ENCODE measurements at regions not wholly inside any gene's neighbourhood (a gene's known extent, or its start where the extent isn't known, plus 50 kb on each side); places are given as distances from the start of the nearest gene placed in this dataset.
"Not testable (repeated sequence)": the region's sequence is repeated elsewhere in the genome, so short reads cannot be mapped to it uniquely, and the experiment has no call there.

DNA sequence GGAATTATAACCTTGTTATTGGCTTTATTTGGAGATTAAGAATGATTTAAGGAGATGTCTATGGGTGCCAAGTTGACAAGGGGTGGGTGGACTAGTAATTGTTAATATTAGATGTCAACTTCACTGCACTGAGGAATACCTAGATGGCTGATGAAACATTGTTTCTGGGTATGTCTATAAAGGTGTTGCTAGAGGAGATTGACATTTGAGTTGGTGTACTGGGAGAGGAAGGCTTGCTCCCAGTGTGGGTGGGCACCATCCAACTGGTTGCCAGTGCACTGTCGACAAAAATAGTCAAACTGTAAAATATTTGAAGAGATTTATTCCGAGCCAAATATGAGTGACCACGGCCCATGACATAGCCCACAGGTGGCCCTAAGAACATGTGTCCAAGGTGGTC lies 378.8 kb downstream of the NDFIP2 start:
- DNase-seq: no peak

DNA sequence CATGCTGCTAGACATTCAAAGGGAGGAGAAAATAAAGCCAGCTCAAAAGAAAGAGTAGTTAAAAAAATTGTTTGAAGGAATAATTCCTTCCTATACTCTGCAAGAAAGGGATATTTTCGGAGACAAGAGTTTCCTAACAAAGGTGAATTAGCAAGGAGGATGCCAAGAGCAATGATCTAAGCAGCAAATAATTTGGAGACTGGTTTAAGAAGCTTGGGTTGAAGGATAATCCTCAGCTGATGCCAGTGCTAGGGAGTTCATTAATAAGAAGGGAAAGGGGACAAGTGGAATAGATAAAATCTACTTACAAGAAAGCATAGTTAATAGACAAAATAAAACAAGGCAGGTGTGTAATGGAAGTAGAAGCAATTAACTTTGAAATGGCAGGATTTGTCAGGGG lies 372.3 kb downstream of the NDFIP2 start:
- DNase-seq: no peak

DNA sequence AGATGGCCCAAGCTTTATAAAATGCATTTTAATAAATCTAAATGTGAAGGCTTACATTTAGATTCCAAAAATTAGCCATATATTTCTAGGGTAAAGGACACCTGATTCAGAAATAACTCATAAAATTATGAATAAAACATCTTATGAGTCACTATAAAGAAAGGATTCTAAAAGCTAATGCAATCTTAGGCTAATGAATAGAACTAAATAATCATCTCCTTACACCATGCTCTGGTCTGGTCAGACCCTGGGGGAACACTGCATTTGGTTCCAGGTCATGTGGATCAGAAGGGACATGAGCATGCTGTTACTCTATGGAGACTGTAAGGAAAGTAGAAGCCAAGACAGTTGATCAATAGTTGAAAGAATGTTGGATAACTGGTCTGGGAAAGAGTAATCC lies 370.4 kb downstream of the NDFIP2 start:
- no peak for DNase-seq

DNA sequence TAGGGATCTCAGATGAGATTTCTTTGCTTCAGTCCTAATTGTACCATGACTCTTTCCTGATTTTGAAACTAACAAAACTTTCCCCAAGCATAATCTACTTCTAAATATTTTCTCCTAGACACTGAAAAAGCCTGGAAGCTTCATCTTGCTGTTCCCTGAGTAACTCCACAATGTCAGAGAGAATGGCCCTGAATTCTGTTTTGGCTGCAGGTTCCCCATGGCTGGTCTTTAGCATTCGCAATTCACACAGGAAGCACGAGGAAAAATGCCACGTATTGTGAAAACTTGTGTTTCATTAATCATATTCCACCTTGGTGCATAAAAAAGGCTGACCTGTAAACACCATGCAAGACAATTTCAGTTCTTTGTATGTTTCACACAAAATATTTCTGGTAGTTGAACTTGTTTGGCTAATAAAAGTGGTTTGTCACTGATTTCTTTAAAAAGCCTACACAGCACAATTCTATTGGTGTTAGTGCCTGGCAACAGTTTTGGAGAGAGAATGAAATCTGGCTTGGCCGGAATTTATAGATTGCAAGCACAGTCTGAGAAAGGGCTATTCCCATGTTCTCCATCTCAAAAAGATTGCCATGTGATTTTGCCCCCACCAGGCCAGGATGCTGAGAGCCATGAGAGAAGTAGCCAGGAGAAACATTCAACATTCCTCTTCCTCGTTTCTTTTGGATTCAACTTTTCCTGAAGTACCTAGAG lies 367.1 kb downstream of the NDFIP2 start:
- DNase-seq: no peak

DNA sequence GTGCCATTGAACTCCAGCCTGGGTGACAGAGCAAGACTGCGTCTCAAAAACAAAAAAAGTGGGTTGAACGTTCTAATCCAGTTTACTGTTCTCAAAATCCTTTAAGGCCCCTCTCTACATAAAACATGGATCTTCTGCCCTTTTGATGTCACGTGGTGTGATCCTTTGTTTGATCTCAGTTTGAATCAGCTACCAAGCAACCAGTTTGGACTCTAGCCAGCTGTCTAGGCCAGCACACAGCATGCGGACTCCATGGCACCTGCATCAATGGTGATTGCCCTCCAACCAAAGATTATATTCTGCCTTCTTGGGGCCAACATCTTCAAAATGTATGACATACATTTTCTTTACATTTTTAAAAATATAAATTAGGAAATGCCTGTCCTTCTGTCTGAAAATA lies 365.4 kb downstream of the NDFIP2 start:
- DNase-seq: no peak

DNA sequence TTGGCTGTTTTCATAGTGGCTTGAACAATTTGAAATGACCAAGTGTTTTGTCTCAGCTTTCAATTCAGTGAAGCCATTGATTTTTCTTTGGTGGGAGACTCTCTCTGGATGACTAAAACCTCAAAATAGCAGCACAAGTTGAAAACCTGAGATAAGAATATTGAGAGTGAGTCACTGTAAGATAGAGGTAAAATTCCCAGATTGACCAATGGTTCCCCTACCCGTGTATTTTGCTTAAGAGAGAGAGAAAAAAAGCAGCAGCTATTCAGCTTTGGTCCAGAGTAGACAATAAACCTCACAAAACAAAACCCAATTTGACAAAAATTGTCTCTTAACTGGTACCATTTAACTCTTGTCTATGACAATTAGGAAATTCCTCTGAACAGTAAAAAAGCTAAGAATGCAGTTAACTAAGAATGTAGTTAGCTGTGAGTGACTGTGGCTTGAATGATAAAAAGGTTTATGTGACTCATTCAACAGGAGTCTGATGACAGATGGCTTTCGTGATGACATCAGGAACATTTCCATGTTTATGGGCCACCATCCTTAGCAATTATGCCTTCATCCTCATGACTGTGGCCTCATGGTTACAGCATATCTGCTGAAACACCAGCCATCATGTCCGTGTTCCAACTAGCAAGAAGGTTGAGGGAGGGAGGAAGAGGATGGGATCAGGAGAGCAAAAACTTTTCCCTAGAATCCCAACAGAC lies 356.9 kb downstream of the NDFIP2 start:
- DNase-seq: no peak

DNA sequence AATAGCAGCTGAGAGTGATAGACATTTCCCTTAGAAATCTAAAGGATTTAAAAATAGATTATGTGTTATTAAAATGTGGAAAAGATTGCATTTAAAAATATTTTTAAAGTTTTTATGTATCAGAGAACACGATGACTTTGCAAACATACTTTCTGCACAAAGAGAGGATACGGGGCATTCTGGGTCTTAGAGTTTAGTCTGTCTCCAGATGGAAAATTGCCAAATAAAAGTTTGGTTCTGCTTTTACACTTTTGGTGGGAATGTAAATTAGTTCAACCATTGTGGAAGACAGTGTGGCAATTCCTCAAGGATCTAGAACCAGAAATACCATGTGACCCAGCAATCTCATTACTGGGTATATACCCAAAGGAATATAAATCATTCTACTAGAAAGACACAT lies 355.2 kb downstream of the NDFIP2 start:
- DNase-seq: not testable (repeated sequence)

DNA sequence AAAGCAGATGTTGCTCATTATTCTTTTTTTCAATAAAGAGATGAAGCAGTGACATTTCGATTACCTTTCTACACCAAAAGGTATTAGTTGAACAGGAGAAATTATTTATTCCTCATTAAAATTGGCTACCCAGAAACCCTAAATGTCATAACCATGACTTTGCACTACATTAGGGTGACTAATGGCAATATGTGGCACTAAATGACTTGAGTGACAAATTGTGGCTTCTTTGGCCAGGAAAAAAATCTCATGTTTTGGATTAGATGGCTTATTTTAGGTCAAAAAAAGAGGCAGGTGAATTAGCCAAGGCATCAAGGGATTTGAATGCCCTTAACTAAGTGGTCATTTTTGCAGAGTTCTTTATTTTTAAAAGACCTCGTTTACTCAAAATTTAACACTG lies 353.9 kb downstream of the NDFIP2 start:
- DNase-seq: no peak

DNA sequence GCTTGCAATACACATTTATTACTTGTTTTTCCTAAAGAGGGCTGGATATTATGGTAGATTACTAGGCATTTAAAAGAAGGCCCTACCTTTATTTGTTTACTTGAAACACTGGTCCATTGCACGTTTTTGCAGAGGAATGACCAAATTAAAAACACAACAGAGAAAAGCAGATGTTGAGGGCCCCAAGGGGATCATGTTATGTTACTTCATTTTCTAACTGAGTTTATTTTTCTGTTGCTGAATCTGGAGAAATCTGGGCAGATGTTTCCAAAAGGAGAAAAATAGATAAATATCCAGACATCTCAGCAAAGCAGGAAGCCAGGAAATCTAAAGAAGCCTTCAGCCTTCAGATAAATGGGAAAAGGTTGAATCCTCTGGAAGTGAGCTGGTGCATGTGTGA lies 353.0 kb downstream of the NDFIP2 start:
- no peak for DNase-seq

DNA sequence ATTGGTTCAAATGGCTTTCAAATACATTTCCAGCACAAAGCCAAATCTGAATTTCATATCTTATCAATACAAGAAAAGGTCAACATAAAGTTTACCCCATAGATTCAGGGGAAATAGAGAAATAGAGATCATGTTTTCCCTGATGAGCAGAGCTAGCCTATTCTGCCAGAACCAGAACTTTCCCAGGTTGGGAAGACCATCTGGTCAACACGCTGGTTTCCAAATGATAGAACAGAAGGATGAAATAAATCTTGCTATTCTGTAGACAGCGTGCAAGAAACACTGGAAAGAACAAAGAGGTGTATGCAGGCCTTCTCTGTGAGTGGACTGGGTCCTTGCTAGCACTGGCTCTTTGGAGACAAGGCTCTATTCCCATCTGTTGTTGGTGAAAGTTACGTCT lies 350.6 kb downstream of the NDFIP2 start:
- DNase-seq: no peak

DNA sequence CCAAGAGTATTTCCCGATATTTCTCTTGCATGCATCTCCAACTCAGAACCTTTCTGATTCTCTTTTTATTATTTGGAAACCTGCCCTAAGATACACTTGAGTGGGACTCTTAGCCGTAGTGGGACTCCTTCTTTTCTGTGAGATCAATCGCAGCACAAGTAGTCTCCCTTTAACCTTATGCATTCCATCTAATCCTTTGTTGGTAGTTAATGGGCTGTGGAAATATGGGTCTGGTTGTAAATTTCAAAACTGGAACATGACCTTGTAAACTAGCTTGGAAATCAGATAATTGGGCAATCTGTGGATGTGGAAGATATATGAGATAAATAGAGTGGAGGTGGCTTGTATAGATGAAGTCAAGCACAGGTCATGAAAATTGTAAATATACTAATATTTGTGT lies 350.0 kb downstream of the NDFIP2 start:
- DNase-seq: no peak

DNA sequence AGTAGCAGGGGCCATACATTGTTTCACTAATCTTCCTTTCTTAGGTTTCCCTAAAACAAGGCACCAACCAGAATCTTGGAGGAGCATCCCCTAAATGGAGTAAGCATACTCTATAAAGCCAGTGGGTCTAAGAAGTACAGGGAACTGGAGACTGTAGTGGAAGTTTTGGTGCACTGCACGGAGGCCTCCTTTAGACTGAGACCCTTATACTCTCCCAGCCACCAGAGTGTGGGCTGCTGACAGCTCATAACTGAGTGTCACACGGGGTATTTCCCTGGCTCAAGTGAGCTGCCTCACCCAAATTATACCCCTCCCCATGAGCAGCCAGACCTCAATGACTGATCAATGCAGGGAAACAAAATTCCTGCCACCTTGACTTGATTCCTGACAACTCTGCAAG lies 349.5 kb downstream of the NDFIP2 start:
- DNase-seq: no peak

DNA sequence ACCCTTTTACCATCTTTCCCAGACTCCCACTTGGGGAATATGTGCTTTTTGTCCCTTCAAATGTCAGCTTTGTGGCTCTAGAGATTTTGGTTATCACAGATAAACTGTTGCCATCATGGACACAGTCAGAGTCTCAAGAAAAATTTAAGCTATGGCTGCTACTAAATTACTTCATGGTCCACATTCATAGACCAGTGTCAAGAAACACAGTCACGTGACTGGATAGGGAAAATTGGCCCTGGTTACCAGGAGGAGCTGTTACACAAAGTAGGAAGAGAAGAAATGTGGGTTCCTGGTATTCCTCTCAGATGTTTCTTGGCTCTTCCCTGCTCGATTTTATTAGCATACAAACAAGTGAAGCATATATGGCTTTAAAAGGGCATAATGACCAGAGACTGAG lies 348.9 kb downstream of the NDFIP2 start:
- no peak for DNase-seq

DNA sequence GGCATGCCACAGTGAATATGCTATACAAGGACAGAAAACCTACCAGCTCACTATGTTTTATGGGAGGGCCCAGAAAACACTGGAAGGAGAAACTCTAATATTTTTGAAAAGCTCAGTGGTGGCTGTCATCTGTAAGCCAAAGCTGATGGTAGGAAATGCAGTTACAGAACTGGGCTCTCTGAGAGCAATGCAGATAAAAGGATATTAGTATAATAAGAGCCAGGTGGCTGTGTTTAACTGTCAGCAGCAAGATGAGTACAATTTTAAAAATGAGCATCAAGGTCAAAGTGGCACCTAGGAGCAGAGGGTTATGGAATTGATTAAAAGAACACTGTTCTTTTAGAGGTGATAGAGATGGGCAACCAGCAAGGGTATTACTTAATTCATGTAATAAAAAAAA lies 345.0 kb downstream of the NDFIP2 start:
- no peak for DNase-seq

DNA sequence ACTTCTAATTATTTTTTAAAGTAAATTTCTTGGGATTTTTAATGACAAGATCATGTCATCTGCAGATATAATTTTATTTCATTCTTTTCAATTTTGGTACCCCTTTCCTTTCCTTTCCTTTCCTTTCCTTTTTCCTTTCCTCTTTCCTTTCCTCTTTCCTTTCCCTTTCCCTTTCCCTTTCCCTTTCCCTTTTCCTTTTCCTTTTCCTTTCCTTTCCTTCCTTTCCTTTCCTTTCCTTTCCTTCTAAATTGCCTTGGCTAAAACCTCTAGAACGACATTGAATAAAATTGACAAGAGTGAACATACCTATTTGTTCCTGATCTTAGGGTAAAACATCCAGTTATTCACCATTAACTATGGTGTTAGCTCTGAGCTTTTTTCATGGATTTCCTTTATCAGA lies 334.1 kb downstream of the NDFIP2 start:
- no peak for DNase-seq

DNA sequence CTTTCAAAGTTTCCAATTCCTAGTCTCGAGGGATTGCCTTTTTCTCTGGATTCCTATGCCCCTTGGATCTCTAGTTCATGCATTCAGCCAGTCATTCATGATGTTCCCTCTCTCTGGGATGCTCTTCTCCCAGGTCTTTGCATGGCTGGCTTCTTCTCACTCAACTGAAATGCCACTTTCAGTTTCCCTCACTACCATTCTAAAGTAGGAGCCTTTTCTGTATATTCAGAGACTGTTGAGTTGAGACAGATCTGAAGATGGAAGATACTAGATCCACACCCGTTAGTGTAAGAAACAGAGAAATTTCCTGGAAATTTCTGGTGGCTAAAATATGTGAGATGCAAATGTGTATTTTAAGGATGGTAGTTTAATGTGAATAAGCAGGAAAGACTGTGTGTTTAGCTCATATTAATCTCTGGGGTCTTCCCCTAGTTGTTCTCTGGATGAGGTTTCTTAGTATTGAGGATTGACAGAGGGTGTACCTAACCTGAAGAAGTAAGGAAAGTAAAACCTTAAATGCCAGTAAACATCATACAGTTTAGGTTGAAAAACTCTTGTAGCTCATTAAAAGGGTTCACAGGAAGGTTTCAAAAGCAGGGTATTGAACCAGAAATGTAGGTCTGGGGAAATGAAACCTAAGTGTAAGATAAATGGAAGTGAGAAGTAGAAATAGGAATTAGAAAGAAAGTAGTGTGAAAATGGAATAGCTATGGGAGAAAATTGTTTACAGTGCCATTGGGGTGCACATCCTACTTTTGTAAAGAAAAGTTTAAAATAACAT lies 331.3 kb downstream of the NDFIP2 start:
- no peak for DNase-seq

DNA sequence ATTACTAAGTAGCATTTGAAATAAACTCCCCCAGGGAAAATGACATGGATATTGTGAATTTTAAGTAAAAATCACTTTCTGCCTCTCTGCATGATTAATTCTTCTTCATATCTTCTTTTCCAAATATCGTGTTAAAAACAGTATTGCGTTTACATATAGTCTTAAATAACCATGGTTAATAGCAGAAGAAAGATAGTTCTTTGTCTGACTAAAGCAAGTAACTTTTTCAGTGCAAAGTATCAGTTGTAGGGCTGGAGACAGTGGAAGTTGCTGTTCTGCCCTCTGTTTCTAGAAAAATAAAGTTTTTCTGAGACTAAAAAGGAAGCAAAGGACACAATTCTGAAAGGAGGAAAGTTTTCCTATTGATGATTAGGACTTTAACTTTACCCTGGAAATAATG lies 330.2 kb downstream of the NDFIP2 start:
- no peak for DNase-seq

DNA sequence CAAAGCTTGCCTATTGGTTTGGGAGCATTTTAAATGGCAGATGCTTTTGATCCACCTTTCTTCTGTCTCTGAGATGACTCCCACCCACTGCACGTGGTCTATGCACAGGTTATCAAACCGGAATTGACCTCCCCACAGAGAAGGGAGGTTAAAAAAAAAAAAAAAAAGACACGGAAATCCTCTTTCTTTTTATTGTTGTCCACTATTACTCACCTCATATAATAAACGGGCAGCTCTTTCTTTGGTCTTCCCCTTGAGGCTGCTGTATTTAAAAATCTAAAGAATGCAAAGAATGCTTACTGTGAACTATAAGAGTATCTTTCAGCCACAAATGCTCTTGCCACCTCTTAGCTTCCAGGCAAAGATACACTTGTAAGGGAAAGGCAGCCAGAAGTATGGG lies 329.7 kb downstream of the NDFIP2 start:
- DNase-seq: no peak

DNA sequence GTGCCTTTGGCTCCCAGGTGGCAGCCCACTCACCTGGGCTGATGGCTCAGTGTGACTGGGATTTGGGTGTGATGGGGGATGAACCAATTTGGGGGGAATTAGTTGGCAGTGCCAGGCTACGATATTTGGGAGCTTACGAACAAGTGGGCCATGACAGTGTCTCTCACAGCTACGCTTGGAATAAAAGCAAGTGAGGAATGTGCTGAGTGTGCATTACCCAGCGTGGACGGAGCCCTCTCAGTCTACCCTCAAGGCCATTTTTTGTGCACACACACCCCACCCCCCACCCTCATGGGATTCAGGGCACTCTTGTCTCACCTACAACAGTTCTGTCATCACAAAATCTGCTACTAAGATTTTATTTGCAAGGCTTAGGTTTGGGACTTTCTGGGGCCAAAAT lies 329.1 kb downstream of the NDFIP2 start:
- DNase-seq: no peak

DNA sequence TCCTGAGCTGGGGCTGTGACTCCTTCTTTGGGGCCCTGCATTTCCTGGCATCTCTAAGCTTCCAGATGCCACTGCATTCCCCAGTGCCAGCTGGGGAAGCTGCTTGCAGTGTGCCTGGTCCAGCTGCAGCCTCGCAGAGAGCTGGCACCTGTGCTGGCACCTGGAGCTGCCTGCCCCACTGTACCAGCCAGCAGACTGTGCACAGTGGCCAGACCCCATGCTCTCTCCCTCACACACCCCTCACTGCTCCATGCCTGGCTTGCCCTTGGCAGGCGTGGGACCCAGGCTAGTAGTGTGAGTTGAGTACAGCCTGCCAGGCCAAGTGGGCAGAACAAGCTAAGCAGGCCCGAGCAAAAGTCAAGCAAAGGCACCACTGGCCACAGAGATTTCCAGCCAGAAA lies 327.5 kb downstream of the NDFIP2 start:
- no peak for DNase-seq

DNA sequence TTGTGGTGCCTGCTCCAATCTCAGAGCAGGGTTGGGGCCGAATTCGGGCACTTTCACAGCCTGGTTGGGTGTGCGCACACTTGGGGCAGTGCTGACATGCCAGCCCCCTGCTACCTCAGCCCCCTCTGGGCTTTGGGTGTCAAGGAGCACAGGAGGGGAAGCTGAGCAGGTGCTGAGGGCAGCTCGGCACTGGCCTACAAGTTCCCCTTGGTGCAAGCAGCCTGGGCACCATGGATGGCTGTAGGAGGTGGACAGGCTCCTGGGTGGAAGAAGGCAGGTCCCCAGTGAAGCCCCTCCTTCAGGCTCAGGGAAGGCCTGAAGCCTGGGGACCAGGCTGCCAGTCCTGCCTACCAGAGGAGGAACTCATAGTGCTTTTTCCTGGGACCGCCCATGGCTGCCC lies 326.6 kb downstream of the NDFIP2 start:
- DNase-seq: no peak

DNA sequence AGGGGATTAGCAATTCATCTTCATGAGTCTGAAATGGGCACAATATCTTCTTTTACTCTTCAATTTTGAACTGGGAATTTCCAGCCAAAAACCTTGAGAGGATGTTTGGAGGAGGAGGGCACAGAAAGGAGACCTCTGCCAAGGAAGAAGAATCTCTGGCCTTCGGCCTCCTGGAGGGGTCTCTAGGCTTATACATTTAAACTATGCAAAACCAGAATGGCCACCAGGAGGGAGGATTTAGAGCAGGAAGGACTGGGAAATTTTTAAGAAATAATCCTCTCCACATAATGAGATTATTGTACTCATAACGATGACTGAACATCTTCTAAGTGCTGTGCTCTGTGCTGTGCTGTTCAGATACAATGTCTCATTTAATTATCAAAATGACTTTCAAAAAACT lies 325.9 kb downstream of the NDFIP2 start:
- DNase-seq: no peak

DNA sequence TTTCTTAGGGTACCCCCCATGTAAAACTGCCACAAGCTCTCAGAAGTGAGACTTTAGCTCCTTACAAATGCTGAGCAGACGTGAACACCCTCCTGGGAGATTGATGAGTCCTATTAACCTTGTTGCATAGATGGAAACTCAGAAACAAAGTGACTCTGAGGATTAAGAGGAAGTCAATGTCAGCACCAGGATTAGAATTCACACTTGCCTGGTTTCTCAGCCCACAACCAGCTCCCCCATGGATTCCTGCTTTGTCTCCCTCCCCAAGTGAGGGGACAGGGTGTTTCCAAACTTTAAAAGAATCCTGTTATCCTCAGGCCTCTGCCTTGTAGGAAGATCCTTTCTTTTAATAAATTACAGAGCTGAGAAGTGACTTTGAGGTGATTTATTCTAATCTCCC lies 324.4 kb downstream of the NDFIP2 start:
- DNase-seq: no peak

DNA sequence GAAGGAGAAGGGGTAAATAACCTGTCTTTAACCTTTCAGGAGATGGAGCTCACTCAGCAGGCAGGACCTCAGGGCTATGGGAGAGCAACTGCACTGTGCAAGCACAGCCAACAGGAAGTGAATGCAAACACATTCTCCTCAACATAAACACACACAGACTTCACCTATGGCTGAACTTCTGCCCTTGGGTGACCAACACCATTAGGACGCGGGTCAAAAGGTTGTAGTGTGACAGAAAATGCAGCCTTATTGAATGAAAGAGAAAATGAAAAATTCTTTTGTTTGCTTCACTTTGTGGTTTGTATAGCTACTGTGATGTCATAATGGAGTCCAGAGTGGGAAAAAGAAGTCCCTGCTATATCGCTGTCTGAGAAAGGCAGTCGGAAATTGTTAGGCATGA lies 323.0 kb downstream of the NDFIP2 start:
- DNase-seq: no peak
